Mesenchymal stem cell (in vitro differentiated cells and primary cell): ENCODE measurements at regions not wholly inside any gene's neighbourhood (a gene's known extent, or its start where the extent isn't known, plus 50 kb on each side); places are given as distances from the start of the nearest gene placed in this dataset.

Source experiments
- DNase-seq: peaks from one replicate; pipeline ENCODE4 v3.0.0-alpha.2; 2013
- H2AFZ ChIP-seq: one replicate; pipeline ENCODE4 v1.6.1; 2013; ENCODE audit warnings: low read depth, mild to moderate bottlenecking, control low read depth, inconsistent platforms, low read length, moderate library complexity
- H2AK5ac ChIP-seq: 2 replicates; pipeline ENCODE4 v1.6.1; 2013; ENCODE audit warnings: low read length, moderate library complexity, mild to moderate bottlenecking, inconsistent platforms; ENCODE audit not compliant: severe bottlenecking
- H2BK120ac ChIP-seq: one replicate; pipeline ENCODE4 v1.6.1; 2013; ENCODE audit warnings: low read depth, mild to moderate bottlenecking, inconsistent platforms, low read length, moderate library complexity
- H2BK12ac ChIP-seq, 2 experiments: one replicate each; pipeline ENCODE4 v1.6.1; 2013; ENCODE audit warnings: inconsistent platforms in 2 of 2, low read length in 2 of 2, mild to moderate bottlenecking in 2 of 2, moderate library complexity in 2 of 2, control low read depth in 1 of 2
- H2BK15ac ChIP-seq: one replicate; pipeline ENCODE4 v1.6.1; 2013; ENCODE audit warnings: mild to moderate bottlenecking, low read depth, inconsistent platforms; ENCODE audit not compliant: poor library complexity, severe bottlenecking
- H2BK5ac ChIP-seq: 2 replicates; pipeline ENCODE4 v1.6.1; 2013; ENCODE audit warnings: low read depth, mild to moderate bottlenecking, low read length, control low read depth, inconsistent platforms; ENCODE audit not compliant: poor library complexity, severe bottlenecking
- H3K14ac ChIP-seq, 2 experiments: one replicate each; pipeline ENCODE4 v1.6.1; 2013; ENCODE audit warnings: inconsistent platforms in 2 of 2, low read length in 2 of 2, control low read depth in 1 of 2, mild to moderate bottlenecking in 1 of 2, moderate library complexity in 1 of 2
- H3K18ac ChIP-seq, 2 experiments: one replicate each; pipeline ENCODE4 v1.6.1; 2013; ENCODE audit warnings: inconsistent platforms in 2 of 2, low read length in 2 of 2, control low read depth in 1 of 2, low read depth in 1 of 2, mild to moderate bottlenecking in 1 of 2
- H3K23ac ChIP-seq, 2 experiments: one replicate each; pipeline ENCODE4 v1.6.1; 2013; ENCODE audit warnings: inconsistent platforms in 2 of 2, low read length in 2 of 2, mild to moderate bottlenecking in 2 of 2, moderate library complexity in 2 of 2, control low read depth in 1 of 2
- H3K27ac ChIP-seq: 2 replicates; pipeline ENCODE4 v1.5.1; 2013; ENCODE audit warnings: mild to moderate bottlenecking, moderate library complexity, low read length, control low read depth, inconsistent platforms; ENCODE audit not compliant: poor library complexity, severe bottlenecking
- H3K27me3 ChIP-seq, 2 experiments: 2 replicates each; pipeline versions ENCODE4 v1.6.1 to v1.7.0; 2013; ENCODE audit warnings: low read length in 2 of 2, mild to moderate bottlenecking in 2 of 2, moderate library complexity in 2 of 2, control low read depth in 1 of 2, inconsistent platforms in 1 of 2; ENCODE audit not compliant: control insufficient read depth in 1 of 2, insufficient read depth in 1 of 2
- H3K36me3 ChIP-seq, 2 experiments: 2 replicates each; pipeline versions ENCODE4 v1.6.1 to v1.7.0; 2013; ENCODE audit warnings: low read length in 2 of 2, control low read depth in 1 of 2, inconsistent platforms in 1 of 2, low read depth in 1 of 2, mild to moderate bottlenecking in 1 of 2; ENCODE audit not compliant: insufficient read depth in 2 of 2, control insufficient read depth in 1 of 2
- H3K4ac ChIP-seq, 2 experiments: one replicate each; pipeline ENCODE4 v1.6.1; 2013; ENCODE audit warnings: inconsistent platforms in 2 of 2, low read length in 2 of 2, mild to moderate bottlenecking in 2 of 2, moderate library complexity in 2 of 2, control low read depth in 1 of 2, low read depth in 1 of 2
- H3K4me1 ChIP-seq: 2 replicates; pipeline ENCODE4 v1.6.1; 2013; ENCODE audit warnings: low read depth, low read length, control low read depth; ENCODE audit not compliant: control insufficient read depth, insufficient read depth
- H3K4me2 ChIP-seq: 2 replicates; pipeline ENCODE4 v1.6.1; 2013; ENCODE audit warnings: low read length, mild to moderate bottlenecking, inconsistent platforms; ENCODE audit not compliant: poor library complexity, severe bottlenecking
- H3K4me3 ChIP-seq, 2 experiments: 2 replicates each; pipeline versions ENCODE4 v1.5.1 to v1.7.0; 2013; ENCODE audit warnings: low read length in 2 of 2, mild to moderate bottlenecking in 2 of 2, control low read depth in 1 of 2, low read depth in 1 of 2; ENCODE audit not compliant: insufficient read depth in 1 of 2
- H3K79me1 ChIP-seq: replicated peaks from 2 replicates; pipeline ENCODE4 v1.6.1; 2013; ENCODE audit warnings: mild to moderate bottlenecking, control low read depth, low read length, inconsistent platforms; ENCODE audit not compliant: poor library complexity, severe bottlenecking
- H3K9ac ChIP-seq: 2 replicates; pipeline ENCODE4 v1.7.0; 2013; ENCODE audit warnings: mild to moderate bottlenecking, low read length, moderate library complexity
- H3K9me3 ChIP-seq: 2 replicates; pipeline ENCODE4 v1.7.0; 2013; ENCODE audit warnings: mild to moderate bottlenecking, low read length; ENCODE audit not compliant: control insufficient read depth
- H4K8ac ChIP-seq: one replicate; pipeline ENCODE4 v1.6.1; 2013; ENCODE audit warnings: inconsistent platforms, mild to moderate bottlenecking, low read length, moderate library complexity
- H4K91ac ChIP-seq: one replicate; pipeline ENCODE4 v1.6.1; 2013; ENCODE audit warnings: mild to moderate bottlenecking, low read length, inconsistent platforms
- WGBS: methylation state at CpG from one replicate; pipeline ENCODE4 v1.1.7; 2013; ENCODE audit warnings: mixed read lengths; 5-methylcytosine and 5-hydroxymethylcytosine counted together

DNA sequence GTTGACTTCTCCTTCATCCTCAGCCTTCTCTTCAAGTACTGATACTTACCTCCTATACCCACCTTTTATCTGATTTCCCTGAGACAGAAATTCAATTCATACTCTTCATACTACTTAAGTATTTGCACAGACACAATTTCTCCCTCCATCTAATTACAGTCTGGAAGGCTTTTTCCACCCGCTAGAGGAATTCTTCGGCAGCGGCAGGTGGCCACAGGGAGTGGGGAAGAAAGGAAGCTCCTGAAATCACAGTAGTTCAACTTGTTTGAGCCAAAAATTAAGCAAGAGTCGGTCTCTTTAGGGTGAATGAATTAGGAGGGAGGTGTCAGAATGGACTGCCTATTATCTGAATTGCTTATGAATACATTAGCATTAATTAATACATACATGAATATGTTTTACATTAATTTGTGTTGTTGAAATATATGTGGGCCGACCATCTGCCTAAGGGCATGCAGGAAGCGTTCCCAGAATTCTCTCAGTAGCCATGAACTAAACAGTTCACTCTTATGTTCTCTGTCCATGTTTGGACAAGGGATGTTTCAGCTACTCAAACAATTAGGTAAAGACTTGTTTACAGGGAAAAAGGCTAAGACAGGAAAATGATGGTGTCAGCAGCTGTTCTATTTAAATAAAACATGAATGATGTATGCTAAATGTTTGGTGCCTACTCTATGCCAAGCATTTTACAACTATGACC is 101.4 kb upstream of the SMARCA2 start:
- Histone ChIP-seq H3K4me1 (no peaks in the 10 kb centered on the region), H3K36me3 (no peaks in the 10 kb centered on the region), H3K27me3 (no peaks in the 10 kb centered on the region), H3K18ac (no peak overlapping the region), H4K8ac (no peak overlapping the region), H3K4ac (no peak overlapping the region), H3K9ac (no peak overlapping the region), H2BK12ac (no peak overlapping the region), H3K79me1 (no peaks in the 10 kb centered on the region), H3K23ac (no peak overlapping the region), H2BK120ac (no peak overlapping the region), H2AK5ac (no peak overlapping the region), H3K4me2 (no peak overlapping the region), H3K27ac (no peak overlapping the region), H4K91ac (no peak overlapping the region), H2BK15ac (no peak overlapping the region), H3K4me3 (no peak overlapping the region), H2BK5ac (no peak overlapping the region), H3K14ac (no peak overlapping the region), H3K9me3 (peaks cover 4% of the 10 kb centered on the region), H2AFZ (no peak overlapping the region)
- no peak for DNase-seq
- WGBS, result 81% methylated on average over 5 of the region's 6 CpGs

DNA sequence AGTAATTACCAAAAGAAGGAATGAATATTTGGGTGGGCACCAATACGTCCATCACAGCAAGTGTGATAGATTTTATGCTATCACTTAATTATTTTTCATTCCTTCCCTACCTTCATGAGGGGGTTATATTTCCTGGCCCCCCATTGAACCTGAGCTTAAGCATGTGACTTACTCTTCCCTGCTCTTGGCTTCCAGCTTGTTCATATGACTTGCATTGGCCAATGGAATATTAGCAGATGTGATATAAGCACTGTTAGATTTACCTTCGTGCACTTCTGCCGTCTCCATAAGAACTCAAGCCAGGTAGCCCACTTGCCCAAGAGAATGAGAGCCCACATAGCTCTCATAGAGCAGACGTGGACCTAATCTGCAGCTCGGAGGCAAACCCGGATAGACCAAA is 99.1 kb upstream of the SMARCA2 start:
- no peak overlapping the region for H2BK12ac ChIP-seq
- no peaks in the 10 kb centered on the region for H3K79me1 ChIP-seq
- H3K9ac ChIP-seq, result no peak overlapping the region
- H3K4me3 ChIP-seq, result peak overlapping the region in 1 of 2 experiments; percentile 55
- H2BK120ac ChIP-seq, result no peak overlapping the region
- H2AK5ac ChIP-seq, result no peak overlapping the region
- H3K9me3 ChIP-seq, result peaks cover 4% of the 10 kb centered on the region
- no peak overlapping the region for H2BK5ac ChIP-seq
- H3K18ac ChIP-seq, result no peak overlapping the region
- WGBS, result 88% methylated on average over 6 of the region's 6 CpGs
- H3K4ac ChIP-seq, result no peak overlapping the region
- DNase-seq, result no peak
- H3K4me2 ChIP-seq, result no peak overlapping the region
- no peaks in the 10 kb centered on the region for H3K36me3 ChIP-seq
- no peak overlapping the region for H3K14ac ChIP-seq
- H4K8ac ChIP-seq, result no peak overlapping the region
- H4K91ac ChIP-seq, result no peak overlapping the region
- no peaks in the 10 kb centered on the region for H3K27me3 ChIP-seq
- no peak overlapping the region for H2BK15ac ChIP-seq
- H3K23ac ChIP-seq, result no peak overlapping the region
- no peak overlapping the region for H3K27ac ChIP-seq
- no peaks in the 10 kb centered on the region for H3K4me1 ChIP-seq
- H2AFZ ChIP-seq, result no peak overlapping the region

DNA sequence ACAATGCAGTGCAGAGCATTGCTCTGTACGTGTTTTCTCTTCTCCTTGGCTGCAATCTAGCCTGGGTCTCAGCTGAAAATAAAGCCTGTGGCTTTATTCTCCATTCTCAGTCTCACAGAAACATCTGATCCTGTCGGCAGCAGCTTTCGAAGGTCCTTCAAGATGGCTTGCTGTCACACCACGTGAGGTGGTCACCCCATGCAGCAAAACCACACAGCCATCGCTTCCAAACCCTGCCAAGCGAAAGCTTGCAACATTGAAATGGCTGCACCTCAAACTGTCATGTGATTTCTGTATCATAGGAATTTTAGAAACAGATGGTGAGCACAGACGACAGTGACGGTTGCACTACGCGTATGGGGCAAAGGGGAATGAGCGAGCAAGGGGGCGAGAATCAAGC is 98.5 kb upstream of the SMARCA2 start:
- H3K4me2 ChIP-seq, result no peak overlapping the region
- WGBS, result 82% methylated on average over 12 of the region's 12 CpGs
- peak overlapping the region in 1 of 2 experiments; percentile 55 for H3K4me3 ChIP-seq
- H3K27me3 ChIP-seq, result no peaks in the 10 kb centered on the region
- H4K91ac ChIP-seq, result no peak overlapping the region
- H3K14ac ChIP-seq, result no peak overlapping the region
- H3K9me3 ChIP-seq, result peaks cover 4% of the 10 kb centered on the region
- no peak overlapping the region for H2AFZ ChIP-seq
- no peak overlapping the region for H2BK120ac ChIP-seq
- no peak overlapping the region for H3K18ac ChIP-seq
- no peak overlapping the region for H3K23ac ChIP-seq
- H2BK12ac ChIP-seq, result no peak overlapping the region
- H3K4ac ChIP-seq, result no peak overlapping the region
- peak overlapping the region; percentile 24 for H3K9ac ChIP-seq
- no peak overlapping the region for H2BK15ac ChIP-seq
- H3K79me1 ChIP-seq, result no peaks in the 10 kb centered on the region
- no peaks in the 10 kb centered on the region for H3K36me3 ChIP-seq
- H4K8ac ChIP-seq, result no peak overlapping the region
- DNase-seq, result no peak
- no peak overlapping the region for H3K27ac ChIP-seq
- no peaks in the 10 kb centered on the region for H3K4me1 ChIP-seq
- no peak overlapping the region for H2AK5ac ChIP-seq
- H2BK5ac ChIP-seq, result no peak overlapping the region

DNA sequence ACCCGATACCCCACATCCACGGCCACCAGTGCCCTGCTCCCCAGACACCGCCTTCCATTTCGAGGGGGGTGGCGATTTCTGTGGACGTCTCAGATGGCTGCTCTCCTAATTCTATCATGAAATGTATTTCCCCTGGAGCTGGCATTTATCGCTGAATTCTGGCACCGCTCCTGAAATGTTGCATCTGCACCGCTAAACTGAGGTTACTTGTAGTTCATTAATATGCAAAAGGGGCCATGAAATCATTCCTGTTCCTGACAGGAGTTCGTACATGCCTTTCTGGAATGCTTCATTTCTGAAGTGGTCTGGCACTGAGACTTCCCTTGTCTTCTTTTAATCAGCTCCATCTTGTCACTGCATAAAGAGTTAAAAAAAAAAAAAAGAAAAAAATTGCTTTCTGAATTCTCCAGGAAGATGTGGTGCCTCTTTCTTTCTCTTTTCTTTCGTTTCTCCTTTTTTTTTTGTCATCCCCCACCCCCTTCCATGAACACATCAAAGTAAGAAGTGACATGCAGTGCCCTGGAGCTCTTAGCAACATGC is 97.7 kb upstream of the SMARCA2 start:
- Histone ChIP-seq H2BK15ac (no peak overlapping the region), H3K27me3 (no peaks in the 10 kb centered on the region), H3K14ac (no peak overlapping the region), H3K4ac (no peak overlapping the region), H3K4me1 (no peaks in the 10 kb centered on the region), H2BK12ac (no peak overlapping the region), H2AK5ac (no peak overlapping the region), H3K4me3 (peak overlapping the region in 1 of 2 experiments; percentile 55), H2BK5ac (no peak overlapping the region), H3K79me1 (no peaks in the 10 kb centered on the region), H3K27ac (no peak overlapping the region), H4K8ac (no peak overlapping the region), H2BK120ac (no peak overlapping the region), H3K36me3 (no peaks in the 10 kb centered on the region), H2AFZ (no peak overlapping the region), H3K4me2 (no peak overlapping the region), H3K9me3 (peaks cover 2% of the 10 kb centered on the region), H3K9ac (peak overlapping the region; percentile 24), H4K91ac (no peak overlapping the region), H3K18ac (no peak overlapping the region), H3K23ac (no peak overlapping the region)
- 80% methylated on average over 8 of the region's 11 CpGs for WGBS
- DNase-seq, result no peak
